PC-3 (cell line): ENCODE measurements at regions not wholly inside any gene's neighbourhood (a gene's known extent, or its start where the extent isn't known, plus 50 kb on each side); places are given as distances from the start of the nearest gene placed in this dataset.

Experiments used
- ATAC-seq: fragments of 200-7000 bp; cut with Tn5 transposase; 2 replicates; pipeline ENCODE4 v1.9.1; 2020; ENCODE audit warnings: mild to moderate bottlenecking, moderate library complexity
- BruUV-seq: library from RNA; stranded (reverse); fragments of 400-500 nt; replicated peaks from 2 replicates; lab custom pipeline; 2021; lab: Mats Ljungman, UMichigan
- CTCF ChIA-PET: fragments of 300-600 bp; sonication (Branson Sonifier 250); formaldehyde crosslinking; loops from one replicate; lab custom pipeline; 2022; ENCODE audit warnings: antibody characterized with exemption; lab: Charles Lee
- POLR2A ChIA-PET: fragments of 300-600 bp; sonication (Branson Sonifier 250); formaldehyde crosslinking; loops from one replicate; lab custom pipeline; 2022; ENCODE audit warnings: antibody characterized with exemption; ENCODE audit not compliant: unreplicated experiment; lab: Charles Lee
- DNase-seq: peaks from one replicate; pipeline ENCODE4 v3.0.0-alpha.2; 2015
- H2AFZ ChIP-seq: fragments of 300-600 bp; sonication (generic); 2 replicates; pipeline ENCODE4 v1.6.0; 2016; ENCODE audit warnings: antibody characterized with exemption, low read length
- H3F3A ChIP-seq: fragments of 300-600 bp; sonication (generic); one replicate; pipeline ENCODE4 v1.6.0; 2017; ENCODE audit warnings: antibody characterized with exemption, low read length, control low read depth, mild to moderate bottlenecking; ENCODE audit not compliant: unreplicated experiment
- H3K27ac ChIP-seq: fragments of 300-600 bp; sonication (generic); 2 replicates; pipeline ENCODE4 v1.5.1; 2016; ENCODE audit warnings: mild to moderate bottlenecking, low read length
- H3K27me3 ChIP-seq: fragments of 300-600 bp; sonication (generic); 2 replicates; pipeline ENCODE4 v1.6.1; 2016; ENCODE audit warnings: low read length, mixed read lengths
- H3K36me3 ChIP-seq: fragments of 300-600 bp; sonication (generic); 2 replicates; pipeline ENCODE4 v1.6.1; 2016; ENCODE audit warnings: low read depth, mixed run types, low read length, mixed read lengths
- H3K4me1 ChIP-seq: fragments of 300-600 bp; sonication (generic); 2 replicates; pipeline ENCODE4 v1.5.1; 2016; ENCODE audit warnings: low read length; ENCODE audit not compliant: insufficient read depth
- H3K4me2 ChIP-seq: fragments of 300-600 bp; sonication (generic); 2 replicates; pipeline ENCODE4 v1.6.0; 2016; ENCODE audit warnings: low read length
- H3K4me3 ChIP-seq: fragments of 300-600 bp; sonication (generic); 2 replicates; pipeline ENCODE4 v1.5.1; 2016; ENCODE audit warnings: mild to moderate bottlenecking, low read length, mixed read lengths
- H3K79me2 ChIP-seq: fragments of 300-600 bp; sonication (generic); 2 replicates; pipeline ENCODE4 v1.6.1; 2017; ENCODE audit warnings: low read length, mixed read lengths
- H3K9ac ChIP-seq: fragments of 300-600 bp; sonication (generic); 2 replicates; pipeline ENCODE4 v1.6.0; 2016; ENCODE audit warnings: mild to moderate bottlenecking, low read length
- H3K9me2 ChIP-seq: fragments of 300-600 bp; sonication (generic); replicated peaks from 2 replicates; pipeline ENCODE4 v1.6.1; 2016; ENCODE audit warnings: mixed run types, low read length, mixed read lengths
- H3K9me3 ChIP-seq: fragments of 300-600 bp; sonication (generic); 2 replicates; pipeline ENCODE4 v1.6.1; 2016; ENCODE audit warnings: low read length, mixed read lengths
- H4K20me1 ChIP-seq: fragments of 300-600 bp; sonication (generic); 2 replicates; pipeline ENCODE4 v1.6.1; 2016; ENCODE audit warnings: low read length, mixed read lengths
- EZH2 ChIP-seq: fragments of 300-600 bp; sonication (generic); IDR thresholded peaks from one replicate; pipeline ENCODE4 v1.6.1; 2017; ENCODE audit warnings: antibody characterized with exemption, mild to moderate bottlenecking, low read length; ENCODE audit not compliant: unreplicated experiment
- EZH2phosphoT487 ChIP-seq: fragments of 300-600 bp; sonication (generic); IDR thresholded peaks from 2 replicates; pipeline ENCODE4 v1.6.1; 2018; ENCODE audit warnings: mild to moderate bottlenecking, antibody characterized with exemption, low read length, borderline replicate concordance
- intact Hi-C: fragments of 100-400 bp; cut with micrococcal nuclease; formaldehyde crosslinking; loops from 2 replicates; pipeline ENCODE4 v1.9.0; 2023
- TF ChIP-seq, protein P1 (sequence below): fragments of 300-600 bp; sonication (generic); conservative IDR thresholded peaks from 2 replicates; pipeline ENCODE4 v1.5.1; 2017; ENCODE audit warnings: antibody characterized with exemption, low read depth, mild to moderate bottlenecking, low read length

DNA sequence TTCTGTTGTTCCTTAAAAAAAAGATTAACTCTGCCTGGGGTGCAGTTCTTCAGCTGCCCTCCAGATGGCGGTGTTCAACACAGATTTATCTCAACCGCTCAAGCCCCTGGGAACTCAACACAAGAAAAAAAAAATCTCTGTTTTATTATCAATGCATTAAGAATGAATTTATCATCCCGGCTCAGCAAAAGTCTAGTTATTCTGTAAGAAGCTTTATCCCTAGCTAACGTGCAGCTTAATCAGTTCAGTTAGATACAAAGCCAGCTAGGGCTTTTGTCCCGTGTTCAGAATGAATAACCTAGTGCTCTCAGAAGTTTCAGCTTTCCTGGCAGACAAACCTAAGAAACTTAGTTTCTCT lies 475.9 kb upstream of the CCL2 start:
- H3K4me2 ChIP-seq: no peak overlapping the region
- H3K9ac ChIP-seq: no peak overlapping the region
- DNase-seq (peak; percentile 49), ATAC-seq (no peak)
- H3K79me2 ChIP-seq: no peaks in the 10 kb centered on the region
- no peaks in the 10 kb centered on the region for H3K27me3 ChIP-seq
- no peaks in the 10 kb centered on the region for H3K9me3 ChIP-seq
- no peaks in the 10 kb centered on the region for H4K20me1 ChIP-seq
- ChIA-PET POLR2A (no interaction called here), CTCF (no interaction called here)
- H3K4me3 ChIP-seq: no peak overlapping the region
- no peaks in the 10 kb centered on the region for H3K9me2 ChIP-seq
- TF ChIP-seq EZH2phosphoT487: no peak
- TF ChIP-seq EZH2: no peak
- TF ChIP-seq, protein P1, sequence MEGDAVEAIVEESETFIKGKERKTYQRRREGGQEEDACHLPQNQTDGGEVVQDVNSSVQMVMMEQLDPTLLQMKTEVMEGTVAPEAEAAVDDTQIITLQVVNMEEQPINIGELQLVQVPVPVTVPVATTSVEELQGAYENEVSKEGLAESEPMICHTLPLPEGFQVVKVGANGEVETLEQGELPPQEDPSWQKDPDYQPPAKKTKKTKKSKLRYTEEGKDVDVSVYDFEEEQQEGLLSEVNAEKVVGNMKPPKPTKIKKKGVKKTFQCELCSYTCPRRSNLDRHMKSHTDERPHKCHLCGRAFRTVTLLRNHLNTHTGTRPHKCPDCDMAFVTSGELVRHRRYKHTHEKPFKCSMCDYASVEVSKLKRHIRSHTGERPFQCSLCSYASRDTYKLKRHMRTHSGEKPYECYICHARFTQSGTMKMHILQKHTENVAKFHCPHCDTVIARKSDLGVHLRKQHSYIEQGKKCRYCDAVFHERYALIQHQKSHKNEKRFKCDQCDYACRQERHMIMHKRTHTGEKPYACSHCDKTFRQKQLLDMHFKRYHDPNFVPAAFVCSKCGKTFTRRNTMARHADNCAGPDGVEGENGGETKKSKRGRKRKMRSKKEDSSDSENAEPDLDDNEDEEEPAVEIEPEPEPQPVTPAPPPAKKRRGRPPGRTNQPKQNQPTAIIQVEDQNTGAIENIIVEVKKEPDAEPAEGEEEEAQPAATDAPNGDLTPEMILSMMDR: peak; percentile 82
- intact Hi-C loops: loop anchor here (5.0 kb wide), 1 partner anchor 368 kb away; no protein-coding TSS in a partner anchor
- BruUV-seq: no TSS peak
- no peaks in the 10 kb centered on the region for H3F3A ChIP-seq
- H3K36me3 ChIP-seq: no peaks in the 10 kb centered on the region
- no peak overlapping the region for H2AFZ ChIP-seq
- no peak overlapping the region for H3K27ac ChIP-seq
- no peaks in the 10 kb centered on the region for H3K4me1 ChIP-seq

DNA sequence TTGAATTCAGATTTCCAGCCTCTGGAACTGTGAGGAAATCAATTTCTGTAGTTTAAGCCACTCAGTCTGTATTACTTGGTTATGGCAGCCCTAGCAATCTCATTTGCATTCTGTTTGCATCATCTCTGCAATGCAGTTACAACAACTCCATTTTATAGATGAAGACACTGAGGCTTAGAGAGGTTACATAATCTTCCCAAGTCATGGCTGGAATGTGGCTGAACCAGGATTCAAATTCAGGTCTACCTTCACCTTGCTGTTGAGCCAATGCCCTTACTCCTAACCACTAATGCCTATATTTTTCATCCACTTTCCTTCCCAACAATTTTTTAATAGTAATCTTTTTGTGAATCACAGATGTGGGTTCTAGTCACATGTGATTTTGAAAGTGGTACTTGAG lies 469.8 kb upstream of the CCL2 start:
- Histone ChIP-seq H2AFZ (no peak overlapping the region), H3F3A (no peaks in the 10 kb centered on the region), H3K27ac (no peak overlapping the region), H3K27me3 (no peaks in the 10 kb centered on the region), H3K4me2 (no peak overlapping the region), H3K4me3 (no peak overlapping the region), H3K4me1 (no peaks in the 10 kb centered on the region), H4K20me1 (no peaks in the 10 kb centered on the region), H3K9me3 (no peaks in the 10 kb centered on the region), H3K9me2 (no peaks in the 10 kb centered on the region), H3K79me2 (no peaks in the 10 kb centered on the region), H3K9ac (no peak overlapping the region), H3K36me3 (no peaks in the 10 kb centered on the region)
- ChIA-PET CTCF (no interaction called here), POLR2A (no interaction called here)
- DNase-seq: no peak
- TF ChIP-seq, protein P1: no peak
- TF ChIP-seq EZH2 (no peak), EZH2phosphoT487 (no peak)
- no TSS peak for BruUV-seq
- no peak for ATAC-seq
- intact Hi-C loops: no loop called here

DNA sequence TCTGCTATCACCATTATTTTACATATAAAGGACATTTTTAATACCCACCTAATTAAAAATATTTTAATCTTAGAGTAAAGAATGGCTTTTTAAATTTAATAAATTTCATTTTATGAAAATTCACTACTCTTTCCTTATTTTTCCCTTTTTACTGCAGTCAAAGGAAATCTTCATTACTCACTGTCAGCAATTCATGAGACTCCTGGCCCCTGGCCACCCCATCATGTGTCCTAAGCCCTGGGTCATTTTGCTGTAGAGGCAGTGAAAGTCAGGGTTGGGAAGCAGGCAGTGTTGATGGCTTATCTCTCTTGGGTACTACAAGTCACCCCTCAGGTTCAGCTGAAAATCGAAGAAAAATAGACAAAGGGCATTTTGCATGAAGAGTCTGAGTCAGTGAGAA lies 468.6 kb upstream of the CCL2 start:
- H3K27ac ChIP-seq: no peak overlapping the region
- POLR2A ChIA-PET: no interaction called here
- no peak for DNase-seq
- TF ChIP-seq, protein P1: no peak
- TF ChIP-seq EZH2phosphoT487 (no peak), EZH2 (no peak)
- no peak overlapping the region for H2AFZ ChIP-seq
- no peaks in the 10 kb centered on the region for H3K9me3 ChIP-seq
- no peaks in the 10 kb centered on the region for H3F3A ChIP-seq
- no peak overlapping the region for H3K4me3 ChIP-seq
- no peaks in the 10 kb centered on the region for H3K9me2 ChIP-seq
- no TSS peak for BruUV-seq
- no peaks in the 10 kb centered on the region for H3K4me1 ChIP-seq
- no peak for ATAC-seq
- intact Hi-C loops: no loop called here
- H3K36me3 ChIP-seq: no peaks in the 10 kb centered on the region
- no peaks in the 10 kb centered on the region for H4K20me1 ChIP-seq
- no peak overlapping the region for H3K4me2 ChIP-seq
- H3K9ac ChIP-seq: no peak overlapping the region
- H3K79me2 ChIP-seq: no peaks in the 10 kb centered on the region
- no peaks in the 10 kb centered on the region for H3K27me3 ChIP-seq
- CTCF ChIA-PET: no interaction called here
